K562 (cell line): ENCODE measurements at regions not wholly inside any gene's neighbourhood (a gene's known extent, or its start where the extent isn't known, plus 50 kb on each side); places are given as distances from the start of the nearest gene placed in this dataset.

Experiments
- ATAC-seq: fragments of 200-7000 bp; cut with Tn5 transposase; 3 replicates; pipeline ENCODE4 v1.9.1; 2020; ENCODE audit warnings: moderate library complexity
- BruUV-seq: library from RNA; stranded (reverse); fragments of 400-500 nt; replicated peaks from 2 replicates; lab custom pipeline; 2021; lab: Mats Ljungman, UMichigan
- CTCF ChIA-PET: fragments of 300-600 bp; formaldehyde crosslinking; extraction: SDS; loops from one replicate; lab custom pipeline; 2021; ENCODE audit warnings: low intra/inter-chr PET ratio; lab: Yijun Ruan, JAX
- POLR2A ChIA-PET: fragments of 300-600, 350-650 bp; sonication (Branson Sonifier 250); formaldehyde crosslinking; extraction: SDS; loops from one replicate; lab custom pipeline; 2021; ENCODE audit warnings: antibody characterized with exemption, inconsistent platforms; lab: Yijun Ruan, JAX
- DNase-seq, 4 experiments: peaks; one replicate each; pipeline versions ENCODE4 v3.0.0 to v3.0.0-alpha.2; 2011 to 2018; ENCODE audit warnings: low spot score in 3 of 4, mixed read lengths in 3 of 4; ENCODE audit errors: extremely low read depth in 1 of 4
- FAIRE-seq: peaks from 2 replicates; lab custom pipeline; 2011; peaks lifted over from hg19 to GRCh38; lab: Jason Lieb, UNC
- H2AFZ ChIP-seq: 2 replicates; pipeline ENCODE4 v1.6.0; 2011; ENCODE audit warnings: low read depth, low read length, control low read depth, inconsistent platforms
- H3K27ac ChIP-seq: fragments of 200-600 bp; 3 replicates; pipeline ENCODE4 v1.8.0; 2011; ENCODE audit warnings: low read depth, mild to moderate bottlenecking, control low read depth, inconsistent platforms, low read length, moderate library complexity, mixed read lengths; ENCODE audit errors: extremely low read depth
- H3K27me3 ChIP-seq, 2 experiments: fragments of 300-600 bp in 1 of 2; 2 replicates in 1 of 2; 3 replicates in 1 of 2; pipeline versions ENCODE4 v1.6.0 to v1.8.0; 2011; ENCODE audit warnings: inconsistent platforms in 2 of 2, low read length in 2 of 2, mild to moderate bottlenecking in 1 of 2, mixed read lengths in 1 of 2, moderate library complexity in 1 of 2; ENCODE audit not compliant: control insufficient read depth in 2 of 2, insufficient read depth in 2 of 2
- H3K36me3 ChIP-seq: fragments of 300-600 bp; 3 replicates; pipeline ENCODE4 v1.8.0; 2011; ENCODE audit warnings: mild to moderate bottlenecking, low read length, inconsistent platforms; ENCODE audit not compliant: control insufficient read depth, insufficient read depth
- H3K4me1 ChIP-seq, 2 experiments: fragments of 200-600 bp in 1 of 2; replicated peaks in 1 of 2; 2 replicates in 1 of 2; 3 replicates in 1 of 2; pipeline versions ENCODE4 v1.5.1 to v1.8.0; 2011; ENCODE audit warnings: inconsistent platforms in 2 of 2, low read length in 2 of 2, mild to moderate bottlenecking in 1 of 2, mixed read lengths in 1 of 2, moderate library complexity in 1 of 2; ENCODE audit not compliant: control insufficient read depth in 2 of 2, insufficient read depth in 2 of 2
- H3K4me2 ChIP-seq: 2 replicates; pipeline ENCODE4 v1.6.1; 2011; ENCODE audit warnings: low read length, control low read depth, inconsistent platforms, mixed read lengths; ENCODE audit not compliant: insufficient read depth
- H3K4me3 ChIP-seq: fragments of 200-600 bp; sonication (generic), shearing (Covaris generic); 2 replicates; pipeline ENCODE4 v1.5.1; 2016; ENCODE audit warnings: control low read depth, inconsistent platforms
- H3K79me2 ChIP-seq: fragments of 200-600 bp; 3 replicates; pipeline ENCODE4 v1.8.0; 2011; ENCODE audit warnings: low read length, inconsistent platforms; ENCODE audit not compliant: control insufficient read depth, insufficient read depth
- H3K9ac ChIP-seq, 2 experiments: 2 replicates each; pipeline versions ENCODE4 v1.6.0 to v1.6.1; 2011; ENCODE audit warnings: low read depth in 2 of 2, low read length in 2 of 2, control low read depth in 1 of 2, inconsistent platforms in 1 of 2, mild to moderate bottlenecking in 1 of 2, mixed read lengths in 1 of 2; ENCODE audit not compliant: insufficient read depth in 1 of 2
- H3K9me1 ChIP-seq: one replicate; pipeline ENCODE4 v1.6.0; 2011; ENCODE audit warnings: inconsistent platforms, mild to moderate bottlenecking, low read length, moderate library complexity; ENCODE audit not compliant: control insufficient read depth, insufficient read depth
- H3K9me3 ChIP-seq: replicated peaks from 2 replicates; pipeline ENCODE4 v1.5.1; 2011; ENCODE audit warnings: low read depth, low read length, inconsistent platforms; ENCODE audit not compliant: control insufficient read depth, insufficient read depth
- H4K20me1 ChIP-seq: replicated peaks from 2 replicates; pipeline ENCODE4 v1.6.1; 2011; ENCODE audit warnings: low read length, inconsistent platforms, mixed read lengths; ENCODE audit not compliant: control insufficient read depth, insufficient read depth
- DMBX1 ChIP-seq: fragments of 250-450 bp; sonication (Bioruptor Pico); IDR thresholded peaks from 2 replicates; pipeline ENCODE4 v1.8.0; 2022; ENCODE audit warnings: inconsistent platforms, mild to moderate bottlenecking, moderate library complexity, borderline replicate concordance
- FOXP1 ChIP-seq: sonication (generic); formaldehyde crosslinking; IDR thresholded peaks from 2 replicates; pipeline ENCODE4 v1.8.0; 2022; ENCODE audit warnings: mild to moderate bottlenecking, missing genetic modification reagents
- NR2C1 ChIP-seq, 2 experiments: fragments of 450-650 bp; IDR thresholded peaks; 2 replicates each; pipeline ENCODE4 v1.6.1; 2017; ENCODE audit warnings: mild to moderate bottlenecking in 2 of 2, antibody characterized with exemption in 1 of 2, inconsistent platforms in 1 of 2, missing compliant biosample characterization in 1 of 2, missing genetic modification characterization in 1 of 2
- RAD21 ChIP-seq, 2 experiments: fragments of 250-450 bp in 1 of 2; fragments of 450-650 bp in 1 of 2; sonication (Bioruptor Pico) in 1 of 2; formaldehyde crosslinking in 1 of 2; IDR thresholded peaks in 1 of 2; conservative IDR thresholded peaks in 1 of 2; 2 replicates each; pipeline versions ENCODE4 v1.4.0 to v1.8.0; 2020 to 2022; ENCODE audit warnings: mild to moderate bottlenecking in 2 of 2, moderate library complexity in 1 of 2
- RCOR1 ChIP-seq, 2 experiments: IDR thresholded peaks; 2 replicates each; pipeline ENCODE4 v1.6.1; 2012; ENCODE audit warnings: low read depth in 2 of 2, low read length in 2 of 2, borderline replicate concordance in 1 of 2, improper control_type of control experiment in 1 of 2
- SOX6 ChIP-seq: fragments of 450-650 bp; IDR thresholded peaks from 2 replicates; pipeline ENCODE4 v1.6.1; 2014; ENCODE audit warnings: mild to moderate bottlenecking
- ZNF175 ChIP-seq: fragments of 200-800 bp; sonication (Bioruptor generic); IDR thresholded peaks from 2 replicates; pipeline ENCODE4 v1.6.1; 2016; ENCODE audit warnings: low read depth, mild to moderate bottlenecking, missing genetic modification characterization, missing compliant biosample characterization
- WGBS: fragments of 100-300 bp; shearing (Covaris generic); methylation state at CpG from one replicate; pipeline ENCODE4 v1.1.6; 2016; ENCODE audit warnings: low coverage, mixed read lengths; ENCODE audit not compliant: insufficient coverage; ENCODE audit errors: missing lambda C conversion rate; 5-methylcytosine and 5-hydroxymethylcytosine counted together
- in situ Hi-C: fragments of 300-500 bp; cut with MboI; formaldehyde crosslinking; loops from 4 replicates; pipeline ENCODE4 v1.15.0; 2018; ENCODE audit warnings: inconsistent platforms, mixed read lengths
- intact Hi-C: fragments of 100-400 bp; cut with micrococcal nuclease; formaldehyde crosslinking; loops from 2 replicates; pipeline ENCODE4 v1.14.2; 2022

DNA sequence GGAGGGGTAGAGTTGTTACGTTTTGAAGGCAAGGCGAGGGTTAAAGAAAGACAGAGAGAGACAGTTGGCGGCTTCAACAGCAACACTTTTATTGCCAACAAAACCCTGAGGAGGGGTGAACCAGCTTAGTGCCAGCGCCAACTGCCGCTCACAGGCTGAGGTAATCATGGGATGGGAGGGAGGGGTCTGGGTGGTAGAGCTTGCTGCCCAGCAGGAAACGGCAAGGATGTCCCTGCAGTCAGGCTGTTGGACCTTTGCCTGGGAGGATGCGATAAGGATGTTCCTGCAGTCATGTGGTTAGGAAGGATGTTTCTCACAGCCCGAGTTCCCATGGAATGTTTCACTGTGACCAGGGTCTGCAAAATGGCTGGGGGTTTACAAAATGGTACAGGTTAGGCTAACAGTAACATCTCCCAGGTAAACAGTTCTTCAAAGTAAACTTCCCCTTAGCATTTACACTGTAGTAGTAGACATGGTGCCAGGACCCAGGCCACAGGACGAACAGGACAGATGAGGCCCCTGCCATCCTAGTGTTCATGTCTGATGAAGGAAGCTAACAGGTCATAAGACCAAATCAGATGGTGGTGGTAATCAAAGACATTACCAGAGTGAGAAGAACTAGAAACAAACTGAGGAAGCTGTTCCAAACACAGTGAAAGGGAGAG is 647.3 kb upstream of the DEFB115 start:
- ChIA-PET CTCF (no interaction called here), POLR2A (no interaction called here)
- ATAC-seq, result no peak
- no peaks in the 10 kb centered on the region for H3K27me3 ChIP-seq
- no peak overlapping the region; the same call in 1 of the 2 replicates for H2AFZ ChIP-seq
- H3K4me3 ChIP-seq, result no peak overlapping the region
- no peak overlapping the region for H3K27ac ChIP-seq
- no peak overlapping the region; a peak in 1 of 4 replicates for H3K9ac ChIP-seq
- H3K79me2 ChIP-seq, result no peaks in the 10 kb centered on the region
- H3K9me3 ChIP-seq, result no peaks in the 10 kb centered on the region
- no peak overlapping the region for H3K4me2 ChIP-seq
- no peaks in the 10 kb centered on the region for H4K20me1 ChIP-seq
- 0 out of 2 replicates have a peak, but pooled peaks have one; percentile 43 for TF ChIP-seq ZNF175 (CRISPR knock-in tag)
- peak in 1 of 2 experiments; percentile 35; a peak in 1 of 4 replicates for TF ChIP-seq RCOR1 (IDR thresholded peaks at IDR 0.05; ENCODE audit: borderline replicate concordance in 1 of 2, low read depth in 2 of 2, low read length in 2 of 2)
- TF ChIP-seq FOXP1 (CRISPR knock-in tag), result no peak
- TF ChIP-seq SOX6, result no peak
- no peak for TF ChIP-seq RAD21 (CRISPR knock-in tag; conservative IDR thresholded peaks at IDR 0.05 in 1 of 2, IDR thresholded peaks at IDR 0.05 in 1 of 2)
- TF ChIP-seq NR2C1 (IDR thresholded peaks at IDR 0.05), result no peak
- TF ChIP-seq NR2C1 (tag; IDR thresholded peaks at IDR 0.05), result peak; percentile 39; the same call in 1 of the 2 replicates
- peak; percentile 88; the same call in 1 of the 2 replicates for TF ChIP-seq DMBX1 (CRISPR knock-in tag)
- peaks cover 2 to 4% of the 10 kb centered on the region in 2 experiments; a peak in 3 of 5 replicates for H3K4me1 ChIP-seq
- intact Hi-C loops (no loop called here), in situ Hi-C loops (no loop called here)
- H3K9me1 ChIP-seq, result no peaks in the 10 kb centered on the region
- BruUV-seq, result no TSS peak
- peak in 1 of 4 experiments; percentile 35 for DNase-seq
- no peak for FAIRE-seq
- WGBS, result 41% methylated on average over 7 of the region's 9 CpGs
- no peaks in the 10 kb centered on the region for H3K36me3 ChIP-seq
